Activated T-helper 1 cell treated with anti-CD3 and anti-CD28 coated beads, Interleukin-12 subunit alpha, Interleukin-12 subunit beta, Interleukin-2, Interleukin-4 antibody, amounts not matched to agents 30 ng/mL and 10 ng/mL and 1 ng/mL, durations not matched to agents 14 hours and 24 hours and 36 hours (primary cell): ENCODE measurements at regions not wholly inside any gene's neighbourhood (a gene's known extent, or its start where the extent isn't known, plus 50 kb on each side); places are given as distances from the start of the nearest gene placed in this dataset.

ENCODE experiments used
- DNase-seq: peaks from one replicate; pipeline ENCODE4 v3.0.0; 2021; ENCODE audit warnings: low spot score
- H3K27ac Mint-ChIP-seq: one replicate; pipeline ENCODE4 v1.8.0; 2021; ENCODE audit warnings: mild to moderate bottlenecking, mixed read lengths
- H3K27me3 Mint-ChIP-seq: one replicate; pipeline ENCODE4 v1.8.0; 2022; ENCODE audit warnings: mild to moderate bottlenecking, moderate library complexity, mixed read lengths; ENCODE audit not compliant: insufficient read depth
- H3K36me3 Mint-ChIP-seq: one replicate; pipeline ENCODE4 v1.8.0; 2021; ENCODE audit warnings: low read depth, mixed read lengths
- H3K4me1 Mint-ChIP-seq: one replicate; pipeline ENCODE4 v1.8.0; 2021; ENCODE audit warnings: low read depth, mixed read lengths
- H3K4me3 Mint-ChIP-seq: one replicate; pipeline ENCODE4 v1.8.0; 2021; ENCODE audit warnings: mild to moderate bottlenecking, moderate library complexity, mixed read lengths
- H3K9me3 Mint-ChIP-seq: one replicate; pipeline ENCODE4 v1.8.0; 2021; ENCODE audit warnings: mixed read lengths
- intact Hi-C: fragments of 100-400 bp; cut with micrococcal nuclease; formaldehyde crosslinking; loops from one replicate; pipeline ENCODE4 v1.15.1; 2024

DNA sequence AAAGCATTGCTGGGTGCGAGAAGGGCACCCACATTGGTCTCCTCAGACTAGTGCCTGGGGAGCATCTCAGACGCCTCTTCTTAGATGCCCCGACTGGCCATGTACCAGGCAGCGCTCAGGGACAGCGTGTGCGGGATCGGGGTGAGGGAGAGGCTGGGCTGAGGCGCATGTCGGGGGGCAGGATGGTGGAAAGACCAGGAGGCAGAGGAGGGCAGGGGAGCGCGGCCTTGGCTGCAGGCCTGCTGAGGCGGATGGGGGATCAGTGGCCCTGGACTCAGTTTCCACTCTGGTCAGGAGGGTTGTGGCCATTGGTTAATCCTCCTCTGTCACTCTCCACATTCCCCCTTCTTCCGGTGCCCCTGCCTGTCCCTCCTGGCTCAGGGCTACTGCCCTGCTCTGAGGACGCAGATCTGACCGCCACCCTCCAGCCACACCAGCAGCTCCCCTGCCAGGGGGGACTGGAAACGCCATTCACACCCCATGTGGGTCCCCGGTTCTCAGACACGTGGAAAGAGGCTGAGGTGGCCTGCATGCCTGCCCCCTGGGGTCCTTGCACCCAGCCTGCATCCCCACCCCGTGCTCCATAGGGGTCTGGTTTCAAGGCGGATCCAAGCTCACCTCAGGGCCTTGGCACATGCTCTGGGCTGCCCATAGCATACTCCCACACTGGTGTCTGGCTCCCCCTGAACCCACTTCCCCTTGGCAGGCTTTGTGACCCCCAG, 105.9 kb downstream of the CPZ start:
- DNase-seq: no peak
- no peaks in the 10 kb centered on the region for H3K36me3 Mint-ChIP-seq
- intact Hi-C loops: no loop called here
- H3K4me3 Mint-ChIP-seq: no peak overlapping the region
- H3K27me3 Mint-ChIP-seq: no peaks in the 10 kb centered on the region
- H3K9me3 Mint-ChIP-seq: no peaks in the 10 kb centered on the region
- H3K4me1 Mint-ChIP-seq: no peaks in the 10 kb centered on the region
- H3K27ac Mint-ChIP-seq: no peak overlapping the region

DNA sequence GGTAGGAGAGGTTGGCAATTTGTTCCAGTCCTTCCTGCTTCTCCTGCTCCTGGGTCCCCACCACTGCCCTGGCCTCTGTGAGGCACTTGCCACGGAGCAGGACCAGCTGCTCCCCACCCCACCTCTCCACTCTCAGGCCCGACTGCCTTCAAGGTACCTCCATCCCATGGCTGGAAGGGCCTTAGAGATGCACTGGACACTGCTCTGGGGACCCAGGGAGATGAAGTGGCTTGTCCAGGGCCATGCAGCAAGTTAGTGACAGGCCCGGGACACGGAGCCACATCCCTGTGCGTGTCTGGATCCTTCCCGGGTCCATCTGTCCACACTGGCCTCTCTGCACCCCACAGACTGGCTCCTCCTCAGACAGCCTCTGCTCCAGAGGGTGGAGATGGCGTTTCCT, 105.3 kb downstream of the CPZ start:
- Mint-ChIP-seq H3K4me3 (no peak overlapping the region), H3K27me3 (no peaks in the 10 kb centered on the region), H3K36me3 (no peaks in the 10 kb centered on the region), H3K9me3 (no peaks in the 10 kb centered on the region), H3K4me1 (no peaks in the 10 kb centered on the region), H3K27ac (no peak overlapping the region)
- intact Hi-C loops: no loop called here
- no peak for DNase-seq

DNA sequence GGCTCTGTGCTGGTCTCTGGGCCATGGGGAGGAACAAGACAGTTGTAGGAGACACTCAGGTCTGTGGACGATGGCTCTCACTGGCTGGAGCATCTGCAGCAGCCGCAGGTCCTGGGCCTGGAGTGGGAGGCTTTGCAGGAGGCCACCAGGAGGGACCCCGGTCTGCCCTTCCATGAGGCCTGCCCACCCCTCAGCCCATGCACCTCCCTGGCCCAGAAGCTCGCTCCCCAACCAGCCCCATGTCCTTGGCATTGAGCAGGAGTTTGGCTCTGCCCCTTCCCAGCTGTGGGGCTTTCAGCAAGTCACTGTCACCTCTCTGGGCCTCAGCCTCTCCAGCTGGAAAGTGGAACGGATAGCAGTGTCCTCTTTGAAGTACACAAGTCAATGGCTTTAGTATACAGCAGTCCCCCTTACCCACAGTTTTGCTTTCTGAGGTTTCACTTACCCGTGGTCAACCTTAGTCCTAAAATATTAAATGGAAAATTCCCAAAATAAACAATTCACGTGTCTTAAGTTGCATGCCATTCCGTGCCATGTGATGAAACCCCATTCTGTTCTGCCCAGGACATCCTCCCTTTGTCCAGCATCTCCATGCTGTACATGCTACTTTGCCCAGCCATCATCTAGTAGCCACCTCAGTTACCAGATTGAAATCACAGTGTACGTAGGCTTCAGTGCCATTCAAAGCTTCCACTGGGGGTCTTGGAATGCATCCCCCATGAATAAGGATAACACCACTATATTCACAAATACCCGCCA, 104.0 kb downstream of the CPZ start:
- H3K36me3 Mint-ChIP-seq: no peaks in the 10 kb centered on the region
- H3K27me3 Mint-ChIP-seq: no peaks in the 10 kb centered on the region
- no peaks in the 10 kb centered on the region for H3K4me1 Mint-ChIP-seq
- H3K9me3 Mint-ChIP-seq: no peaks in the 10 kb centered on the region
- no peak for DNase-seq
- no peak overlapping the region for H3K27ac Mint-ChIP-seq
- no peak overlapping the region for H3K4me3 Mint-ChIP-seq
- intact Hi-C loops: no loop called here

DNA sequence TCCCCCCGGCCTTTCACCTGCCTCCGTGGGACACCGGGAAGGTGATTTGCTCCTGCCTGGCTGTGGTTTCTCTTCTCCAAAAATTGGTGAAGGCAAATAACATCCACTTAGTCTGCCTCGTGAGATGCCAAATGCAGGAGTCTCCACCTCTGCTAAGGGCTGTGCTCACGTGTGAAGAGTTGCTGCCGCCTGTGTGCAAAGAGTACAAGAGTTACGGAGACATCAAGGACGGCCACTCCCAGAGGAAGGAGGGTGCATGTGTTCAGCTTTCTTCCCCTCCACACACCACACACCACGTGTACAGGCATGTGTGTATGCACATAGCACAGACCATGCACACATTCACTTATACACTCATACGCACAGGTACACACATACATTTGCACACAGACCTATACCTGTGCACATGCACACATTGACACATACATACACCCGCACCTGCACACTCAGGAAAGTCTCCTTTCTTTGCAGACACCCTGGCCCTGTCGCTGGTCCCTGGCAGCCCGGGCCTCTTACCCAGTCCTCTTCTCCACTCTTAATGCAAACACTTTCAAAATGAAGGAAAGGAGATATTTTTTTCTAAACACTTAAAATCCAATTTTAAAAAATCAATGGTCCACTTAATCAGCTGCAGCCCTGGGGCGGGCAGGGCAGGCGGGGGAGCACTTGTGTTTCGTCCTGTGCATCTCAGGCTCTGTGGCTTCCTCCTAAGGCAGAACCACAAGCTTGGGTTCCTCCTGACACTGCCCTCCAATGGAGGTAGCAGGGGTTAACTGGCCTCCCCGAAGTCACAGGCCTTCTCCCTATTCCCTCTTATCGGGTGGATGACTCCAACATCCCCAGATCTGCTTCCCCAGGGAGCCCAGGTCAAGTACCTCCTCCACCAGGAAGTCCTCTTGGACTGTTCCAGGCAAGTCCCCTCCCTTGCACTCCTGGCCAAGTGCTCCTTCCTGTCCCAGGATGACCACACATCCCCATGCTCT, 103.0 kb downstream of the CPZ start:
- H3K27ac Mint-ChIP-seq: no peak overlapping the region
- no peak overlapping the region for H3K4me3 Mint-ChIP-seq
- intact Hi-C loops: no loop called here
- H3K4me1 Mint-ChIP-seq: no peaks in the 10 kb centered on the region
- no peak for DNase-seq
- H3K27me3 Mint-ChIP-seq: no peaks in the 10 kb centered on the region
- H3K36me3 Mint-ChIP-seq: no peaks in the 10 kb centered on the region
- no peaks in the 10 kb centered on the region for H3K9me3 Mint-ChIP-seq

GRCh38 chr4:8694651-8695151, 102.1 kb downstream of the CPZ start:
- DNase-seq: no peak
- no peaks in the 10 kb centered on the region for H3K36me3 Mint-ChIP-seq
- H3K4me1 Mint-ChIP-seq: no peaks in the 10 kb centered on the region
- H3K4me3 Mint-ChIP-seq: no peak overlapping the region
- H3K27me3 Mint-ChIP-seq: no peaks in the 10 kb centered on the region
- no peaks in the 10 kb centered on the region for H3K9me3 Mint-ChIP-seq
- H3K27ac Mint-ChIP-seq: no peak overlapping the region
- intact Hi-C loops: no loop called here

GRCh38 chr4:8694226-8694625, 101.7 kb downstream of the CPZ start:
- H3K4me1 Mint-ChIP-seq: no peaks in the 10 kb centered on the region
- H3K4me3 Mint-ChIP-seq: no peak overlapping the region
- H3K9me3 Mint-ChIP-seq: no peaks in the 10 kb centered on the region
- DNase-seq: no peak
- no peaks in the 10 kb centered on the region for H3K27me3 Mint-ChIP-seq
- no peaks in the 10 kb centered on the region for H3K36me3 Mint-ChIP-seq
- intact Hi-C loops: no loop called here
- no peak overlapping the region for H3K27ac Mint-ChIP-seq

DNA sequence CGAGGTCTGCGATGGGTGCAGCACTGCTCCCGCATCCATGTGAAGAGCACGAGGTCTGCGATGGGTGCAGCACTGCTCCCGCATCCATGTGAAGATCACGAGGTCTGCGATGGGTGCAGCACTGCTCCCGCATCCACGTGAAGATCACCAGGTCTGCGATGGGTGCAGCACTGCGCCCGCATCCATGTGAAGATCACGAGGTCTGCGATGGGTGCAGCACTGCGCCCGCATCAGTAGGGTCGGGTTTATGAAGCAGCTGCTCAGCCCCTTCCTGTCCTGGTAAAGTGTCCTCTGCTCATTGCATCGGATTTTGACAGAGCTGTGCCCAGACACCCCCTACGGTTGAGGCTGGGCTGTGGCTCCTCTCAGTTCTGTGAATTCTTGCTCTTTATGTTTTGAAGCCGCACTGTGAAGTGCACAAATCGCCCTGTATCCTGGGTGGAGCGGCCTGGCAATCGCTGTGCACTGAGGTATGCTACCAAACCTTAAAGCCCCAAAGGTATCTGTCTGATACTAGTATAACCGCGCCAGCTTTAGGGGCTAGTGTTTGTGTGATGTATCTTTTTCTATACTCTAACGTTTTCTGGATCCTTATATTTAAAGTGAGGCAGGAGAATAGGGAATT, 98.7 kb downstream of the CPZ start:
- Mint-ChIP-seq H3K36me3 (no peaks in the 10 kb centered on the region), H3K4me1 (no peaks in the 10 kb centered on the region), H3K9me3 (no peaks in the 10 kb centered on the region), H3K4me3 (no peak overlapping the region), H3K27me3 (peaks cover 3% of the 10 kb centered on the region), H3K27ac (no peak overlapping the region)
- no peak for DNase-seq
- intact Hi-C loops: no loop called here

DNA sequence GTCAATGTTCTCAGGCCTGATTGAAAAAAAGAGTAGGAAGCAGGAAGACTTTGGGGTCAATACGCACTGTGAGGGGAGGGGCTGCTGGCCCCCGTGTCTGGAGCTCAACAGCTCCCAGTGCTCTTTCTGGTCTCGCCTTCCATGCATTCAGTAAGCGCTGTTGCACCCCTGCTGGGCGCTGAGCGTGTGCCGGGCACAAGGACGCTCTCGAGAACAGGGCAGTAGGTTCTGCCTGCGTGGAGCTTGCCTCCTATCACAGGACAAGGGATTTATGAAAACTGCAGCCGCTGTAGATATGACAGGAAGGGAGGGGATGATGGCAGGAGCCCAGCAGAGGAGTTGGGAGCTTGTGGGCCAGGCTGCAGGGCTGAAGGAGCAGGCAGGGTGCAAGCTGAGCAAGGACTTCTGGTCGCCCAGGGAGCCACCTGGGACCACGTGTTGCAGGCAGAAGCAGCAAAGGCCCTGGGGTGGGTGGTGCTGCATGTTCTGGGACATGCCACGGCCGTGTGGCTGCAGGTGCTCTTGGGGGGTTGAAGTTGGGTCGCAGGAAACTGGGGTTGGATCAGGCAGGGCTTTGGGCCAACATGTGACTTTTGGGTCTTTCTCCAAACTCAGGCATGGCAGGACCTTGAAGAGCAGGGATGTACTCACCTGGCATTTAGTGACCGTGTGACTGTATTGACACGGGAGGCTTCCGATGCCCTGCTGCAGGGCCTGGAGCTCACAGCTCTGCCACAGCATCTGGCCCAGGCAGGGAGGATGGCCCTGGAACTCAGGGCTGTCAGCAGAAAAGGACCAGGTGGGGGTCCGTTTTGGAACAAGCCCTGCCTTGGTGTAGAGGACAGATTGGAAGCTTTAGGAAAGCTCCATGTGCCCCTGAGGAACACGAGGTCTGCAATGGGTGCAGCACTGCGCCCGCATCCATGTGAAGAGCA, 97.9 kb downstream of the CPZ start:
- intact Hi-C loops: no loop called here
- Mint-ChIP-seq H3K9me3 (no peaks in the 10 kb centered on the region), H3K4me3 (no peak overlapping the region), H3K36me3 (no peaks in the 10 kb centered on the region), H3K27ac (no peak overlapping the region), H3K4me1 (no peaks in the 10 kb centered on the region), H3K27me3 (peaks cover 3% of the 10 kb centered on the region)
- no peak for DNase-seq

- DNase-seq: no peak
- intact Hi-C loops: no loop called here
- Mint-ChIP-seq H3K36me3 (no peaks in the 10 kb centered on the region), H3K4me3 (no peak overlapping the region), H3K4me1 (no peaks in the 10 kb centered on the region), H3K9me3 (no peaks in the 10 kb centered on the region), H3K27me3 (peaks cover 3% of the 10 kb centered on the region), H3K27ac (no peak overlapping the region)
Measured at GRCh38 chr4:8689741-8690140, 97.2 kb downstream of the CPZ start.

GRCh38 chr4:8688908-8689445, 96.4 kb downstream of the CPZ start:
- no peak for DNase-seq
- Mint-ChIP-seq H3K4me3 (no peak overlapping the region), H3K27ac (no peak overlapping the region), H3K27me3 (peaks cover 3% of the 10 kb centered on the region), H3K36me3 (no peaks in the 10 kb centered on the region), H3K9me3 (no peaks in the 10 kb centered on the region), H3K4me1 (no peaks in the 10 kb centered on the region)
- intact Hi-C loops: no loop called here

GRCh38 chr4:8688041-8688907, 95.7 kb downstream of the CPZ start:
- Mint-ChIP-seq H3K27me3 (peaks cover 3% of the 10 kb centered on the region), H3K4me1 (no peaks in the 10 kb centered on the region), H3K27ac (no peak overlapping the region), H3K36me3 (no peaks in the 10 kb centered on the region), H3K4me3 (no peak overlapping the region), H3K9me3 (no peaks in the 10 kb centered on the region)
- no peak for DNase-seq
- intact Hi-C loops: no loop called here
